Stimulated activated CD8-positive, alpha-beta memory T cell treated with anti-CD3 and anti-CD28 coated beads, Interleukin-2, amount 100 ng/mL, for 48 hours (primary cell): ENCODE measurements at regions not wholly inside any gene's neighbourhood (a gene's known extent, or its start where the extent isn't known, plus 50 kb on each side); places are given as distances from the start of the nearest gene placed in this dataset.

Source experiments
- DNase-seq, 2 donors: peaks; one replicate each; pipeline ENCODE4 v3.0.0-alpha.2; 2020; ENCODE audit warnings: low read depth in 2 of 2

DNA sequence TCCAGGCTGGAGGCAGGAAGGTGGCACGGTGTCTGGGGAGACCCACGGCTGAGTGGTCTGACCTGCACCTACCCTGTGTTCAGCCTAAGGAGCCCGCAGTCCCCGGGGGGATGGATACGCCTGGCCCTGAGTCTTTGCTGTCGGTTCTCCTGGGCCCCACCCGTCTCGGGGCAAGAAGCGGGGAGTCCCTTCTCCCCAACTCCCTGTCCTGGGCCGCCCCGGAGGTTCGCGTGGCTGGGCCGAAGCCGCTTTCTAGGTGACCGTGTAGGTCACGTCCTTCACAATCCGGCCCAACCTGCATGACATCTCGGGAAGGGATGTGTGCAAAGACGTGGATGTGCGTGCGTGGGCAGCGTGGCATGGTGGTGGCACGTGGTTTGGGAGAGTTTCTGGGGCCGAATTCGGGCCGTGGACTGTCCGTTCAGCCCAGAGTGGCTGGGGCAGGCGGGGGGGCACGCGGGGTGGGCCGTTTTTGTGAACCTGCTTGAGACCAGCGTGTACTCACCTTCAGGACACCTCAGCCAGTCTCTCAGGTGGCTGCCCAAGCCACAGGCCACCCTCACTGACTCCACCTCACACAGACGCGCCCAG lies 103.3 kb downstream of the PTPRS start:
- DNase-seq = no peak

GRCh38 chr19:5235458-5236219 lies 105.0 kb downstream of the PTPRS start:
- DNase-seq = no peak

GRCh38 chr19:5234412-5234811 lies 106.2 kb downstream of the PTPRS start:
- DNase-seq = no peak

DNA sequence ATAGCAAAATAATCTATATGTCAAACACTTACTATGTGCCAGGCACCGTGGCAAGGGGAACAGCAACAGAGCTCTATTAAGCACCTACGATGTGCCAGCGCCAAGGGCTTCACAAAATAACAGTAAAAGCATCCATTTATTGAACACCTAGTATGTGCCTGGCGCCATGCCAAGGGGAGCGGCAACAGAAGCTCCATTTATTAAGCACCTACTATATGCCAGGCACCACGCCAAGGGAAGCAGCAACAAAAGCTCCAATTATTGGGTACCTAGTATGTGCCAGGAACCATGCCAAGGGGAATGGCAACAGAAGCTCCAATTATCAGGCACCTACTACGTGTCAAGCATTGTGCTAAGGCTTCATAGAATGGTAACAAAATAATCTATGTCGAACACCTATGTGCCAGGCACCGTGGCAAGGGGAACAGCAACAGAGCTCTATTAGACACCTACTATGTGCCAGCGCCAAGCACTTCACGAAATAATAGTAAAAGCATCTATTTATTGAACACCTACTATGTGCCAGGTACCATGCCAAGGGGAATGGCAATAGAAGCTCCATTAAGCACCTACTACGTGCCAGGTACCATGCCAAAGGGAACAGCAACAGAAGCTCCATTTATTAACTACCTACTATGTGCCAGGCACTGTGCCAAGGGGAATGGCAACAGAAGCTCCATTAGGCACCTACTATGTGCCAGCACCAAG lies 107.7 kb downstream of the PTPRS start:
- no peak for DNase-seq

DNA sequence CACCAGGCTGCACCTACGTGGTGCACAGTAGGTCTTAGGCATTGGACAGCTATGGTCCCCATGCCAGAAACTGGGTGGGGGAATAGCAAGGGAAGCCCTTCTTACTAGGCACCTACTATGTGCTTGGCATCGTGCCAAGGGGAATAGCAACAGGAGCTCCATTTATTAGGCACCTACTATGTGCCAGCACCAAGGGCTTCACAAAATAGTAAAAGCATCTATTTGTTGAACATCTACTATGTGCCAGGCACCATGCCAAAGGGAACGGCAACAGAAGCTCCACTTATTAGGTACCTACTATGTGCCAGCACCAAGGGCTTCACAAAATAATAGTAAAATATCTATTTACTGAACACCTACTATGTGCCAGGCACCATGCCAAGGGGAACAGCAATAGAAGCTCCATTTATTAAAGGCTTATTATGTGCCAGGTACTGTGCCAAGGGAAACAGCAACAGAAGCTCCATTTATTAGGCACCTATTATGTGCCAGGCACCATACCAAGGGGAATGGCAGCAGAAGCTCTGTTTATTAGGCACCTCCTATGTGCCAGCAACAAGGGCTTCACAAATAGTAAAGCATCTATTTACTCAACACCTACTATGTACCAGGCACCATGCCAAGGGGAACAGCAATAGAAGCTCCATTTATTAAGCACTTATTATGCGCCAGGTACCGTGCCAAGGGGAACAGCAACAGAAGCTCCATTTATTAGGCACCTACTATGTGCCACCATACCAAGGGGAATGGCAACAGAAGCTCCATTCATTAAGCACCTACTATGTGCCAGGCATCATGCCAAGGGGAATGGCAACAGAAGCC lies 108.5 kb downstream of the PTPRS start:
- no peak for DNase-seq

GRCh38 chr19:5230730-5231555 lies 109.7 kb downstream of the PTPRS start:
- DNase-seq = no peak

DNA sequence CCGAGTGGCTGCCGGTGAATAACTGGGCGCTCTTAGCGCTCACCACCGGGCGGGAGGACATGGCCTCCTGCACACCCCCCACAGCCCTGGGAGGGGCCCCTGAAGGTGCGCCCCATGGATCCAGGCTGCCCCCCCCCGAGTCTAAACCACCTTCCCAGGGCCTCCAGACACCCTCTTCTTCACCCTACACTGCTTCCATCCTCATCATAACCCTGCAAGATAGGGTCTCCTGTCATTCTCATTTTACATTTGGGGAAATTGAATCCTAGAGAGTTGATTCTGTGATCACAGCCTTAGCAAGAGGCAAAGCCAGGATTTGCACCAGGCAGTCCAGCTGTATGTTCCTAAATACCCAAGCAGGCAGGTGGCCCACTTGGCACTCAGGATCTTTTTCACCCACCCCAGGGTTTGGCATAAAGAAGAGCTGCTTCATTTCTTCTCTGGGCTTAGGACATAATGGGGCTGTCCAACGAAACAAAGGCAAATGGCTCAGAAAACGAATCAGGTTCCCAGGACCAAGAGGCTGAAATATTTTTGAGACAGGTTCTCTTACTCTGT lies 110.8 kb downstream of the PTPRS start:
- DNase-seq = no peak

DNA sequence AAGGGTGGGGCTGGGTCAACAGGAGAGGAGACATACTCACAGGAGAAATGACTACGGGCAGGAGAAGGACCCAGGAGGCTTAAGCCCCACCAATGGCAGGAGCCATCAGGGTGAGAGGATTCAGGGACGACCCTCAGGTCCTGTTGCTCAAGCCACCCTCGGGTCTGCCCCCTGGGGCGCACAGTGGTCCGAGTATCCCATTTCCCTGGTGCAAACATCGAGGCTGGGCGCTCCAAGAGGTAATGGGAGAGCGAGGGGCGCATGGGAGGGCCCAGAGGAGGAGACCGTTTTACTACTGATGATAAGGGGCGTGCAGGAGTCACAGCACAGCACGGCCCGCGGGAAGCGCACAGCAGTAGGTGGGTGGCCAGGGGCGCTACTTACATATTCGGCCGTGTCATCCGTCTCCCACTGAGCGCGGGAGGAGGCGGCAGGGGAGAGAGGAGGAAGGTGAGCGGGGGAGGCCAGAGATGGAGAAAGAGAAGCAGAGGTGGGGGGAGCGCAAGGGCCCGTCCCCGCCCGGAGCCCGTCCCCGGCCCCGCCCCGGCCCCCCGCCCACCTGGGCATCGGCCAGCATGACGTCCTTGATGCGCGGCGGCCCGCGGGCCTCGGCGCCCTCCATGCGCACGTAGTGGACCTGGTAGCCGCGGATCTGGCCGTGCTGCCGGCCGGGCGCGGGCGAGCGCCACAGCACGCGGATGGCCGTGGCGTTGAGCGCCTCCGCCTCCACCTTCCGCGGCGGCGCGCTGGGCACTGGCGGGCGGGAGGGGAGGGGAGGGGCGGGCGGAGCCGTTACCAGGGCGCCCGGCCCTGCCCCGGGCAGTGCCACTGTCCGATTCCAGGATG lies 111.5 kb downstream of the PTPRS start:
- DNase-seq = no peak

GRCh38 chr19:5228490-5228889 lies 112.1 kb downstream of the PTPRS start:
- DNase-seq = no peak

DNA sequence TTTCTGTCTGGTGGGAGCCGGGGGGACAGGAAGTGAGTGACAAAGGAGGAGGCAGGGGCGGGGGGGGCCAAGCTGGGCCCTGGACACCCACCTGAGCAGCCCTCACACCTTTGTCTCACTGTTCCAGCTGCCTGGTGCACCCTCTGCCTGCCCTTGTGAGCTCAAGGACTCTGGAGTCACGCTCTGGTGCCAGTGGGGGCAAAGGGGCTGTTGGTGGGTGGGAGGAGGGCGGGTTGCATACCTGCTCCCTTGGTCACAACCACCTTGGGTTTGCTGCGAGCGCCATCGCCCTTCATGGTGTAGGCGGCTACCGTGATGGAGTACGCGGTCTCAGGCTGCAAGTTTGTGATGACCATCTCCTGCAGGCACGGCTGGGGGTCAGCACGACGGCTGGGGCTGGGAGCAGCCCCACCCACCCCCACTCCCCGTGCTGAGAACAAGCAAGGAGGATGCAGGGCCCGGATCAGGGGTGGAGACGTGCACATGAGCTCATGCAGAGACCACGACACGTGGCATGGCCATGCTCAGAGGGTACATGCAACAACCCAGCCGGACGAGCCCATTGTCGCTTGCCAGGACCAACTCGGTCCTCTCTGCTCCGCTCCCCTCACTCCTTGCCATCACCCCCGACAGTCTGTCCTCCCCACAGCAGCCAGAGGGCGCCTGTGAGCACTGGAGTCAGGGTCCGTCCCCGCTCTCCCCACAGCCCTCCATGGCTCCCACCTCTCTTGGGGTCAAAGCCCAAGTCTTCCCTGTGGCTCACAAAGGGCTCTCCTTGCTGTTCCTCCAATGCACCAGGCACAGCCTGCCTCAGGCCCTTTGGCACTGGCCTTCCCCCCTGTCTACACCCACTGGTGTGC lies 114.9 kb downstream of the PTPRS start:
- no peak for DNase-seq

DNA sequence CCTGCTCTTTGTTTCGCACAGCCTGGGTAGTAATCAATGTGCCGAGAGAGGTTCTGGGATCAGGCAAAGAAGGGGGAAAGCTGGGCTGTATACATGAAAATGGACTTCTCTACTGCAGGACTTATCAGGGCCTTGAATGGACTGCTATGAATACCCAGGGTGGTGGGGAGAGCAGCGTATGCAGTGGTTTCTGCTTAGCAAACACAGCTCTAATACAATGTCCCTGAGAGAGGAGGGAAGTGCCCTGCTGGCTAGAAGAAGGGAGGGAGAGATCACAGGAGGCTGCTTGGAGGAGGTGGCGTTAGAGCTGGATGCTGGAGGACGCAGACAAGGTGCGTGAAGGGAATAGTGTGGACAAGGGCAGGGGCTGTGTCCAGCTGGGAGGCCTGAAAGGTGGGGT lies 116.1 kb downstream of the PTPRS start:
- no peak for DNase-seq

DNA sequence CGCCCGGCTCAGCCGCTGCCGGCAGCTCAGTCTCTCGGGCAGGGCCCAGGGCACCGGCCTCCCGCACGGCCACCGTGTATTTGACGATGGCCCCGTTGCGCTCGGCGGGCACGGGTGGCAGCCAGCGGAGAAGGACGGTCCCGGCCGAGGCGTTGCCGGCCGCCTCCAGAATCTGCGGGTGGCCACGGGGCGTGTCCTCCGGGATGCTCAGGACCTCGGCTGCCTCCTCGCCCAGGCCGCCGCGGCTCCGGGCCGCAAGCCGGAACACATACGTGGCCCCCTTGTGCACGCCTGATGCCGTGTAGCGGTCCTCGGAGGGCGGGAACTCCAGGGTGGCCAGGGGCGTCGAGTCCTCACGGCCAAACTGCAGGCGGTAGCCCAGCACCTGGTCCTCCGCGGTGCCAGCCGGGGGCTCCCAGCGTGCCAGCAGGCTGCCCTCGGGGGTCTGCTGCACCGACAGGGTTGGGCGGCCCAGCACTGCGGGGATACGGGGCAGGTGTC lies 117.7 kb downstream of the PTPRS start:
- DNase-seq = no peak

DNA sequence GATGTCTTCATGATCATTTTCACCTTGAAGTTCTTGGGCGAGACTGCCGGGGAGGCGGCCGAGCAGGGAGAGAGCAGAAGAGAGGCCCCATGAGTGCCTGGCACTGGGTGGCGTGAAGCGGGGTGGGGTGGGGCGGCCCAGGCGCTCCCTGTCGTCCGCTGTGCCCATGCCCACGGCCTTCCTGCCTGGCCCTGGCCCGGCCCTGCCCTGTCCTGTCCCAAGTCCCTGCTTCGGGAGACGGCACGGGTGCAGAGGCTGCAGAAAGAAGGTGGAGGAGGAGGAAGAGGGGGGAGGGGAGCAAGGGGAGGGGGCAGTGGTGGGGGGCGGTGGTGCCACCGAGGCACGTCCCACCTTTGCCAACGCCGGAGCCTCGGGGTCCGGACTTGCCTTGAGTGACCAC lies 118.4 kb downstream of the PTPRS start:
- no peak for DNase-seq

DNA sequence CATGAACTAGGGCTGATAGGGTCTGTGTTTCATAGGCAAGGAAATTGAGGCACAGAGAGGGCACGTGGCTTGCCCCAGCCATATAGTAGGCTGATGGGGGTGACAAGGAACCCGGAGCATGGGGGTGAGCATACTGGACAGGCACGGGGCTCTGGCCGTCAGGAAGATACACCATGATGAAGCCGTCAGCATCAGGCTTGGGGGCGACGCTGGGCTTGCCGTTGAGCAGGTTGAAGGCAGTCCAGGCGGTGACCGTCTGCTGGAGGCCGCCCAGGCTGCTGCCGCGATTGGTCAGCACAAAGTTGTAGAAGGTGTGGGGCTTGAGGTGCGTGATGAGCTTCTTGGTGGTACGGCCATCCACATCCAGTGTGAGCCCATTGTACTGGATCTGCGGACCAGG lies 119.7 kb downstream of the PTPRS start:
- no peak for DNase-seq

DNA sequence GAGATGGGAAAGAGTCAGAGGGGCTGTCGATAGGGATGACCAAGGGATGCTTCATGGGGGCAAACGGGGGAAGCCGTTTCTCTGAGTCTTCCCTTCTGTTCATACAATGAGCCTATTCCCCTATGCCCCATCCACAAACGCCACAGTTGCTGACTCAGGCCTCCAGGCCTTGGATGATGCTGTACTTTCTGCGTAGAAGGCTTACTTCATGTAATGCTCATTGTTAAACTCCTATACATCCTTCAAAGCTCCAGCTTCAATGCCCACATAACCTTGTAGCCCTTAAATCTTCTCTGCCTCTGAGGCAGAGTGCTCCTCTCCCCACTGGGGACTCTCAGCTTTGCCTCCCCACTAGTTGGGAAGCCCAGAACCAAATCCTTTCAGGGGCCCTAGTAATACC lies 120.3 kb downstream of the PTPRS start:
- no peak for DNase-seq

GRCh38 chr19:5219551-5220304 lies 120.9 kb downstream of the PTPRS start:
- DNase-seq = no peak

DNA sequence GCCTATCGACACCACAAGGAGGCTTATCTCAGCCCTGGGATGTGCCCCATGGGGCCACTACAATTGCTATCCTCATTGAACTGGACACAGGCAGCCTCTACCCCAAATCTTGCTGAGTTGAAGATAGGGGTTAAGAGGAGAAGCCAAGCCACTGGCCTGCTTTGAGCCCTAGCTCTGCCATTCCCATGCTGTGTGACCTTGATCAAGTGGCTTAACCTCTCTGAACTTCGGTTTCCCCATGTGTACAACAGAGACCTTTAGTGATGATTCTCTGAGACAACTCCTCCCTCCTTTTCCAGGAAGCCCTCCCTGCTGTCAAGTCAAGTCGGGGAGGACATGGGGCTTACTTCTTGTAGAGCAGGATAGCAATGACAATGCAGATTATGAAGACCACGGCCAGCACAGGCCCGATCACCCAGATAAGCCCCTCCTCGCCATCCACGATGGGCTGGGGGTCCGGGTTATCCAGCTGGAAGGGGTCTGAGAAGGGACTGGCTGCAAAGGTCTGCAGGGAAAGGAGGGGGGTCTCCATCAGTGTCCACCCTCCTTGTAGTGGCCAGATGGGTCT lies 121.6 kb downstream of the PTPRS start:
- DNase-seq = no peak
